Neural crest cell (in vitro differentiated cells): ENCODE measurements at regions not wholly inside any gene's neighbourhood (a gene's known extent, or its start where the extent isn't known, plus 50 kb on each side); places are given as distances from the start of the nearest gene placed in this dataset.
"Not testable (repeated sequence)": the region's sequence is repeated elsewhere in the genome, so short reads cannot be mapped to it uniquely, and the experiment has no call there.

Experiments
- DNase-seq: peaks from one replicate; pipeline ENCODE4 v3.0.0; 2021; ENCODE audit warnings: low read depth, mixed read lengths, low spot score
- H3K27ac Mint-ChIP-seq: one replicate; pipeline ENCODE4 v1.8.0; 2021; ENCODE audit warnings: mild to moderate bottlenecking, mixed read lengths; ENCODE audit not compliant: unreplicated experiment
- H3K27me3 Mint-ChIP-seq: 2 replicates; pipeline ENCODE4 v1.8.0; 2021; ENCODE audit warnings: low read depth, mild to moderate bottlenecking, mixed read lengths
- H3K36me3 Mint-ChIP-seq: 2 replicates; pipeline ENCODE4 v1.8.0; 2021; ENCODE audit warnings: low read depth, mild to moderate bottlenecking, mixed read lengths
- H3K4me1 Mint-ChIP-seq: 2 replicates; pipeline ENCODE4 v1.8.0; 2021; ENCODE audit warnings: mixed read lengths
- H3K4me3 Mint-ChIP-seq: one replicate; pipeline ENCODE4 v1.8.0; 2021; ENCODE audit warnings: mild to moderate bottlenecking, mixed read lengths
- H3K9me3 Mint-ChIP-seq: 2 replicates; pipeline ENCODE4 v1.8.0; 2021; ENCODE audit warnings: mixed read lengths
- TF ChIP-seq, protein P1 (sequence below): fragments of 200-600 bp; sonication (generic); conservative IDR thresholded peaks from 2 replicates; pipeline ENCODE4 v1.5.0; 2021; ENCODE audit warnings: antibody characterized with exemption, mild to moderate bottlenecking

DNA sequence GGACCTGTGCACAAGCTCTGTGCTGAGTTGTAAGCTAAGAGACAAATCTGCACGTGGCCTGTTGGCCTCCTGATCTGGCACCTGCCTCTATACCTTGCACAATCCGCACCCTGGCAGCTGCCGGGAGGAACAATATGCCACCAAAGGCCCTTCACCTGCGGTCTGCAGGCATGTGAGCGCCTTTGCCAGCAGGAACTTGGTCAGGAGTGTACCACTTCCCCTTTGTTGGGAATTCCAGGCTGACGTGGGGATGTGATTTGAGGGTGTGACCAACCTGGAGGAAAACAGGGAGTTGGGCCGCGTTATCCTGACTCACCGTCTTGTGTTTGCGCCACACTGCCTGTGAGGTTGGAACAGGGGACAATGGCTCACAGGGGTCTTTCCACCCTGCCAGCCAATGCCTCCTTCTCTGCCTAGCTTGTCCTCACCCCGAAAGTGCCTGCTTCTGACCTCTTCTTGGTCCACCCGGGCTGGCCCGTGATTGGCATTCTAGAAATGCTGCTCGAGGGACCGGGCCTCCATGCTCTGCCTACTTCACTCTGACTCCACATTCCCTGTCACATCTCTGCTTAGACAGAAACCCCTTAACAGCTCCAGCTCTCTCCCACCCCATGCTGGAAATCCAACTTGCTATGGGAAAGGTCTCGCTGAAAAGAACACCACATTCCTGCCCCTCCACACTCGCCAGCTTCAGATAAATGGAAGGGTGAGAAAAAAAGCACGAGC lies 67.1 kb upstream of the MAP4K4 start:
- Mint-ChIP-seq H3K27me3 (no peaks in the 10 kb centered on the region), H3K36me3 (no peaks in the 10 kb centered on the region), H3K4me1 (peaks cover 4% of the 10 kb centered on the region), H3K9me3 (no peaks in the 10 kb centered on the region), H3K4me3 (no peak overlapping the region), H3K27ac (no peak overlapping the region)
- no peak for DNase-seq
- TF ChIP-seq, protein P1, sequence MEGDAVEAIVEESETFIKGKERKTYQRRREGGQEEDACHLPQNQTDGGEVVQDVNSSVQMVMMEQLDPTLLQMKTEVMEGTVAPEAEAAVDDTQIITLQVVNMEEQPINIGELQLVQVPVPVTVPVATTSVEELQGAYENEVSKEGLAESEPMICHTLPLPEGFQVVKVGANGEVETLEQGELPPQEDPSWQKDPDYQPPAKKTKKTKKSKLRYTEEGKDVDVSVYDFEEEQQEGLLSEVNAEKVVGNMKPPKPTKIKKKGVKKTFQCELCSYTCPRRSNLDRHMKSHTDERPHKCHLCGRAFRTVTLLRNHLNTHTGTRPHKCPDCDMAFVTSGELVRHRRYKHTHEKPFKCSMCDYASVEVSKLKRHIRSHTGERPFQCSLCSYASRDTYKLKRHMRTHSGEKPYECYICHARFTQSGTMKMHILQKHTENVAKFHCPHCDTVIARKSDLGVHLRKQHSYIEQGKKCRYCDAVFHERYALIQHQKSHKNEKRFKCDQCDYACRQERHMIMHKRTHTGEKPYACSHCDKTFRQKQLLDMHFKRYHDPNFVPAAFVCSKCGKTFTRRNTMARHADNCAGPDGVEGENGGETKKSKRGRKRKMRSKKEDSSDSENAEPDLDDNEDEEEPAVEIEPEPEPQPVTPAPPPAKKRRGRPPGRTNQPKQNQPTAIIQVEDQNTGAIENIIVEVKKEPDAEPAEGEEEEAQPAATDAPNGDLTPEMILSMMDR = no peak

DNA sequence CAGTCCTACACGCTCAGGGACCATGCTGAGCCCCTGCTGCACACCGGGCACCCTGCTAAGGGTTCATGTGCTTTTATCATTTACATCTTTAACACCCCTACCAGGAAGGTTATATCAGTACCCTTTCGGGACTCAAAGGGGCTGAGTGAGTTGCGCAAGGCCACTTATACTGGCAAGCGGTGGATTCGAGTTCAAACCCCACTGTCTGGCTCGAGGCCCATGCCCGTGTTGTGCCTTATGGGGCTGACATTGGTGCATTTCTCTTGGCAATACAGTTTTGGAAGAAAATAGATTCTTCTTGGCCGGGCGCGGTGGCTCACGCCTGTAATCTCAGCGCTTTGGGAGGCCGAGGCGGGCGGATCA lies 69.5 kb upstream of the MAP4K4 start:
- Mint-ChIP-seq H3K27me3 (no peaks in the 10 kb centered on the region), H3K9me3 (no peaks in the 10 kb centered on the region), H3K36me3 (no peaks in the 10 kb centered on the region), H3K27ac (no peak overlapping the region), H3K4me1 (peaks cover 5% of the 10 kb centered on the region), H3K4me3 (no peak overlapping the region)
- TF ChIP-seq, protein P1 = no peak
- no peak for DNase-seq

DNA sequence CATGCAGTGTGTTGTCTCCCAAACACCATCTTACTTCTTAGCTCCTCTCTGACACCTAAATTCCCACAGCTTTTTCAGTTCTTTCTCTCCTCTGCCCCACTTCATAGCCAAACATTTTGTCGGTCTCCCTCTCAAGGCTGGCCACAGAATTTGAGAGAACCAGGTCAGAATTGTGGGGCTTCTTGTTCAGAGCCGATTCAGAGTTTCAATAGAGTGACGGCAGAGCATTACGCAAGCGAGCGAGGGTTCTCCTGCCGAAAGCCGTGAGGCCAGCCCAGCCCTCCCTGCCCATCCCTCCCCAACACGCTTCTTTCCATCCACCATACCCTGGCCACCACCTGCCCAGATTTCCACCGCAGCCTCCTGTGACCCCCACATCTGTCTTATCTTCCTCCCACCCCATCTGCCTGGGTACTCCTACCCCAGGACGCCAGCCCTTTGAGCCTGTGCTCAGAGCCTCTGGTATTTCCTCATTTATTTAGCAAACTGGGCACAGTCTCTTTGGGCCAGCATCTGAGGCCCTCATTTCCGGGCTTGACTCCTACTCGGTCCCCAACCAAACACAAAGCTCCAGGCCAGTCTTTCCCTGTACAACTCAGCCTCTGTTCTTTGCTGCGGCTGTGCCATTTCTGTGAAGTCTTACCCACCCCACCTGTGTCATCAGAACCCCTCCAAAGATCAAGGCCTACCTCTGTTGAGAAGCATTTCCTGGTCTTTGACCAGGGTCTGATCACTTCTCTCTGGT lies 70.0 kb upstream of the MAP4K4 start:
- no peaks in the 10 kb centered on the region for H3K27me3 Mint-ChIP-seq
- H3K27ac Mint-ChIP-seq = no peak overlapping the region
- peaks cover 5% of the 10 kb centered on the region for H3K4me1 Mint-ChIP-seq
- no peak overlapping the region for H3K4me3 Mint-ChIP-seq
- TF ChIP-seq, protein P1 = no peak
- no peak for DNase-seq
- no peaks in the 10 kb centered on the region for H3K9me3 Mint-ChIP-seq
- H3K36me3 Mint-ChIP-seq = no peaks in the 10 kb centered on the region

DNA sequence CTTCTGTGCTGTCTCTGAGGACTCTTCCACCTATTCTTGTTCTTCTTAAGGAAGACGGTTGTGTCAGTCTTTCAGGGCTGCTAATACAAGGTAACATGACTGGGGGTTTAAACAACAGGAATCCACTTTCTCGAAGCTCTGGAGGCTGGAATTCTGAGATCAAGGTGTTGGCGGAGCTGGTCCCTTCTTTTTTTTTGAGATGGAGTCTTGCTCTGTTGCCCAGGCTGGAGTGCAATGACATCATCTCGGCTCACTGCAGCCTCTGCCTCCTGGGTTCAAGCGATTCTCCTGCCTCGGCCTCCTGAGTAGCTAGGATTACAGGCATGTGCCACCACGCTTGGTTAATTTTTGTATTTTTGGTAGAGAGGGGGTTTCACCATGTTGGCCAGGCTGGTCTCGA lies 71.7 kb upstream of the MAP4K4 start:
- not testable (repeated sequence) for H3K27me3 Mint-ChIP-seq, H3K9me3 Mint-ChIP-seq, H3K4me1 Mint-ChIP-seq, DNase-seq, H3K27ac Mint-ChIP-seq, H3K36me3 Mint-ChIP-seq, H3K4me3 Mint-ChIP-seq

DNA sequence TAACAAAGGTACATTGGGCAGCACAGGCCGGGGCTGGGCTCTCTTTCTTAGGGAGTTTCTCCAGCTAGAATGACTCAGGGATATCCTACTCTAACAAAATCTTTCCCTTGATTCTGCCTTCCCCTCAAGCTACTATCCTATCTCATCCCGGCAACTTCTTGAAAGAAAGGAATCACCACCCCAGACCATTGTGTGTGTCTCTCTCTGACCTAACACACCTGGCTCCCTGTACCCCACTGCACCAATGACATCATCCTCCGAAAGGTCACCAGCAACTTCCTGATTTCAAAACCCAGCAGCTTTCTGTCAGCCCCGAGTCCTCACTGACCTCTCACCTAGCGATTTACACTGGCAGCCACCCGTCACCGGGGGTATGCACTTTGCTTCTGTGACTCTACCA lies 72.1 kb upstream of the MAP4K4 start:
- H3K27me3 Mint-ChIP-seq = no peaks in the 10 kb centered on the region
- no peaks in the 10 kb centered on the region for H3K9me3 Mint-ChIP-seq
- peaks cover 5% of the 10 kb centered on the region for H3K4me1 Mint-ChIP-seq
- TF ChIP-seq, protein P1 = no peak
- H3K4me3 Mint-ChIP-seq = no peak overlapping the region
- no peak overlapping the region for H3K27ac Mint-ChIP-seq
- no peaks in the 10 kb centered on the region for H3K36me3 Mint-ChIP-seq
- no peak for DNase-seq

DNA sequence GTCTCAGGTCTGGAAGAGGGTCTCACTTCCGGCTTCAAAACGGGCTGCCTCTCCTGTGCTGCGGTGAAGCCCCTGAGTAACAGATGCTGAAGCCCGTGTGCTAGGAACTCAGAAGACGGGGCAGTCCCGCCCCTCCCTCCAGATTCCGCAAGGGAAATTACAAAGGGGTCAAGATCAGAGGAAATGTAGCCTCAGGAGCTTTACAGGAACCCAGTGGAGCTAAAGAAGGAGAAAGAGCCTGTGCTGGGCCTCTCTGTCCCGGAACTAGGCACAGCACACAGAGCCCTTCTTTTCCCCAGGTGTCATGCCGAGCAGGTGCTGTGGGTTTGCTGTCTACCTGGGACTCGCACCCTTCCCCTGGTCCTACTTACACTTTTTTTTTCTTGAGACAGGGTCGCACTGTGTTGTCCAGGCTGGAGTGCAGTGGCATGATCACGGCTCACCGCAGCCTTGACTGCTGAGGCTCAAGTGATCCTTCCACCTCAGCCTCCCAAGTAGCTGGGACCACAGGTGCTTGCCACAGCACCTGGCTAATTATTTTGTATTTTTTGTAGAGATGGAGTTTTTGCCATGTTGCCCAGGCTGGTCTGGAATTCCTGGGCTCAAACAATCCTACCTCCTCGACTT lies 72.7 kb upstream of the MAP4K4 start:
- Mint-ChIP-seq H3K9me3 (no peaks in the 10 kb centered on the region), H3K27ac (no peak overlapping the region), H3K4me1 (peaks cover 5% of the 10 kb centered on the region), H3K27me3 (no peaks in the 10 kb centered on the region), H3K4me3 (no peak overlapping the region), H3K36me3 (no peaks in the 10 kb centered on the region)
- TF ChIP-seq, protein P1 = no peak
- DNase-seq = no peak
